ENCODE measurements at regions not wholly inside any gene's neighbourhood (a gene's known extent, or its start where the extent isn't known, plus 50 kb on each side); places are given as distances from the start of the nearest gene placed in this dataset.

DNA sequence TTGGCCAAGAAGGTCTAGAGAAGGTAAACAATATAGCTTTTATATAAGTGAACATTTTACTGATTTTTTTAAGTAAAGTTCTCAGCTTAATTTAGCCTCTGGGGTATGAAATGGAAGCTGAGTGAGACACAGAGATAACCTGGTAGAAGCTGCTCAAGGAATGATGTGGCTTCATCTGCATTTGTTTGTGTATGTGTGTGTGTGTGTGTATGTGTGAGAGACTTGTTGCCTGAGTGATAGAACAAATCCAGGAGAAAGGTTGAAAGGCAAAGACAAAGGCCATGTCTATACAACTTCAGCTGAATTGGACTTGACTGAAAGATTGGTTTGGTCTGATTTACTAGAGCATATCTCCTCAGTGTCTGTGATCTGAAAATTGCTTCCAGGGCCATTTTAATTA, 63.6 kb downstream of the PCDH7 start:
- Histone ChIP-seq H3K36me3 (ENCODE audit: control insufficient read depth, insufficient read depth, low read length) (no peaks in the 10 kb centered on the region), H3K27me3 (ENCODE audit: control insufficient read depth, insufficient read depth, low read length) (no peaks in the 10 kb centered on the region), H3K4me3 (ENCODE audit: low read depth, low read length) (no peak overlapping the region)
- DNase-seq (ENCODE audit: low read depth) = no peak
- TF ChIP-seq, protein P1, sequence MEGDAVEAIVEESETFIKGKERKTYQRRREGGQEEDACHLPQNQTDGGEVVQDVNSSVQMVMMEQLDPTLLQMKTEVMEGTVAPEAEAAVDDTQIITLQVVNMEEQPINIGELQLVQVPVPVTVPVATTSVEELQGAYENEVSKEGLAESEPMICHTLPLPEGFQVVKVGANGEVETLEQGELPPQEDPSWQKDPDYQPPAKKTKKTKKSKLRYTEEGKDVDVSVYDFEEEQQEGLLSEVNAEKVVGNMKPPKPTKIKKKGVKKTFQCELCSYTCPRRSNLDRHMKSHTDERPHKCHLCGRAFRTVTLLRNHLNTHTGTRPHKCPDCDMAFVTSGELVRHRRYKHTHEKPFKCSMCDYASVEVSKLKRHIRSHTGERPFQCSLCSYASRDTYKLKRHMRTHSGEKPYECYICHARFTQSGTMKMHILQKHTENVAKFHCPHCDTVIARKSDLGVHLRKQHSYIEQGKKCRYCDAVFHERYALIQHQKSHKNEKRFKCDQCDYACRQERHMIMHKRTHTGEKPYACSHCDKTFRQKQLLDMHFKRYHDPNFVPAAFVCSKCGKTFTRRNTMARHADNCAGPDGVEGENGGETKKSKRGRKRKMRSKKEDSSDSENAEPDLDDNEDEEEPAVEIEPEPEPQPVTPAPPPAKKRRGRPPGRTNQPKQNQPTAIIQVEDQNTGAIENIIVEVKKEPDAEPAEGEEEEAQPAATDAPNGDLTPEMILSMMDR (IDR thresholded peaks at IDR 0.05; ENCODE audit: insufficient read depth, low read length, poor library complexity, severe bottlenecking) = no peak

DNA sequence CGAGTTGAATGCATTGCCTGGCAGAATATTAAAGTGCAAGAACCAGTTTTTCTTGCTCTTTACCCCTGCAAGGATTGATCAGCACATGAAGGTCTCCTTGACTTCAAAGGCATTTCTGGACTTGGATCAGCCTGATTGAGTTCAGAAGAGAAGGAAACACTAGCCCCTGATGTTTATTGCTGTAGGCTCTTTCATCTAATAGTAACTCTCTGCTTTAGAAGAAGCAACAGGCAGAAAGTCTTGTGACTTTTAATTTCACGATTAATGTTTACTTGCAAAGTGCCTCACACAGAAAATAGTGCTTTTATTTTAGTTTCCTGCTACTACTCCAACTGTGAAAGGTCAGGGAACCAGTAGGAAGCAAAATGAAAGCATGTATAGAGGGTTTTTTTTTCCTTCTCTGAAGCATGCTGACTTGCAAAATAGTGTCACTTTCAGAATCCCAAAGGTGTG, 69.1 kb downstream of the PCDH7 start:
- H3K27me3 ChIP-seq (ENCODE audit: control insufficient read depth, insufficient read depth, low read length) = no peaks in the 10 kb centered on the region
- no peak overlapping the region for H3K4me3 ChIP-seq (ENCODE audit: low read depth, low read length)
- H3K36me3 ChIP-seq (ENCODE audit: control insufficient read depth, insufficient read depth, low read length) = no peaks in the 10 kb centered on the region
- no peak for DNase-seq (ENCODE audit: low read depth)
- TF ChIP-seq, protein P1 (IDR thresholded peaks at IDR 0.05; ENCODE audit: insufficient read depth, low read length, poor library complexity, severe bottlenecking) = no peak

DNA sequence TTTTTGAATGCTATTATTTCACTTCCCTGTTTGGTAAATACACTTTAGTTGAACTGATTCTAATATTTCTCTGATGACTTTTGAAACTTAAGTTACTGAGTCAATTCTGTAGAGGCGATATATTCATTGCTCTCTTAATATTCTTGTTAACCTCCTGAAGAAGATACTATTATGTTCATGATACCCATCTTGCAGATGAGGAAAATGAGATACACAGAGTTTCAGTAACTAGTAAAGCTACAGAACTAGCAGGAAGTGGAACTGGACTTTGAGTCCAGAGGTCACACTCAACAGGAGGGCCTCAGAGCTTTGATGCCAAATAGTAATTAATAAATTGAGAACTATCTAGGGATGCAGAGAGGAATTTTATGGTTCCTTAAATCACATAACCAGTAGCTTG, 70.0 kb downstream of the PCDH7 start:
- H3K4me3 ChIP-seq (ENCODE audit: low read depth, low read length) = no peak overlapping the region
- no peaks in the 10 kb centered on the region for H3K27me3 ChIP-seq (ENCODE audit: control insufficient read depth, insufficient read depth, low read length)
- H3K36me3 ChIP-seq (ENCODE audit: control insufficient read depth, insufficient read depth, low read length) = no peaks in the 10 kb centered on the region
- no peak for DNase-seq (ENCODE audit: low read depth)
- TF ChIP-seq, protein P1 (IDR thresholded peaks at IDR 0.05; ENCODE audit: insufficient read depth, low read length, poor library complexity, severe bottlenecking) = no peak

DNA sequence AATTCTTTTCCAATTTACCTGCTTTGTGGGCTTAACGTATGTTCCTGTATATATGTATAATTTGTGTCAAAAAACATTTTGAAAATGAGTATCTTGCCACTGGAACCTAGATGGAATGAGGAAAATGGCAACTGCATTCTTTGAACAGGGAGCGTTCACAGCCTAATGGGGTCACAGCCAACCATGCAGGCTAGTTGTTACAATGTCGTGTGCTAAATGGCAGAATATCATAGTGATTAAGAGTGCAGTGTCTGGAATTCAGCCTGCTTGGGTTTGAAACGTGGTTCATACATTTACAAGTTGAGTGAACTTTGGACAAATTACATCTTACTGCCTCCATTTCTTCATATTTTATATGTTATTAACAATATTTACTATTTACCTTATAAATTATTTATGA, 70.8 kb downstream of the PCDH7 start:
- Histone ChIP-seq H3K4me3 (ENCODE audit: low read depth, low read length) (no peak overlapping the region), H3K36me3 (ENCODE audit: control insufficient read depth, insufficient read depth, low read length) (no peaks in the 10 kb centered on the region), H3K27me3 (ENCODE audit: control insufficient read depth, insufficient read depth, low read length) (no peaks in the 10 kb centered on the region)
- DNase-seq (ENCODE audit: low read depth) = no peak
- TF ChIP-seq, protein P1 (IDR thresholded peaks at IDR 0.05; ENCODE audit: insufficient read depth, low read length, poor library complexity, severe bottlenecking) = no peak

DNA sequence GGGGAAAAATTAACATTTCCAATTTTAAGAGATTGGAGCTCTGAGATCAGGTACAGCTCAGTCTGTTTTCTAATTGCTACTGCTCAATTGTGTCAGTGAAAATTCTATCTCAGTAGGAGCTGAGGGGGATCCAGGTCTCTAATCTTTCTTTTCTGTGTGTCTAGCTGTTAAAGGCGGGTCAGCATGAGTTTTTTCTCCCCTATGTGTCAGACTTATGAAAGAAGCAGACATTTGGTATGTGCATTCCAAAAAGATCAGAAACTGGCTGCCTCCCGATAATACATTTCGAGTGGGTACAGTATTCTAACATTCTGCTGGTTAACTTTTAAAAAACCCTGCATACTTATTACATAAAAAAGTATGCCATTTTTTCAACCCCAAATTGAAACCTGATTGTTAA, 72.4 kb downstream of the PCDH7 start:
- DNase-seq (ENCODE audit: low read depth) = no peak
- TF ChIP-seq, protein P1 (IDR thresholded peaks at IDR 0.05; ENCODE audit: insufficient read depth, low read length, poor library complexity, severe bottlenecking) = no peak
- no peaks in the 10 kb centered on the region for H3K36me3 ChIP-seq (ENCODE audit: control insufficient read depth, insufficient read depth, low read length)
- H3K27me3 ChIP-seq (ENCODE audit: control insufficient read depth, insufficient read depth, low read length) = no peaks in the 10 kb centered on the region
- no peak overlapping the region for H3K4me3 ChIP-seq (ENCODE audit: low read depth, low read length)

DNA sequence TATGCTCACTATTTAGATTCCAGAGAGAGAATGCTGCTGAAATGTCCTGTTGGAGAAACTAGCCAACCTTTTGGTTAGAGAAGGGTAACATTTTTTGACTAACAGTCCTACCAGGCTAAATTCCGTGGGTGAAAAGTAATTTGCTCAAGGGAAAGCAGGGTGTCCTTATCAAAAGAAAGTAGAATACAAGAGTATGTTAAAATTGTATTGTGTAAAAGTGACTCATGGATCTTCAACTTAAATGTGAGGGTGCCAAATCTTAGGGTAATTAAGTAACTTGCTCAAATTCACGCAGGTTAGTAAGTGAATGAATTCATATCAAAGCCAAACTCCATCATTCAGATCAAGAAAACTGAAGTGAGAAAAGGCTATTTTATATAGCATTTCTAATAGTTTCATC, 81.7 kb downstream of the PCDH7 start:
- Histone ChIP-seq H3K27me3 (ENCODE audit: control insufficient read depth, insufficient read depth, low read length) (no peaks in the 10 kb centered on the region), H3K36me3 (ENCODE audit: control insufficient read depth, insufficient read depth, low read length) (no peaks in the 10 kb centered on the region), H3K4me3 (ENCODE audit: low read depth, low read length) (no peak overlapping the region)
- DNase-seq (ENCODE audit: low read depth) = no peak
- TF ChIP-seq, protein P1 (IDR thresholded peaks at IDR 0.05; ENCODE audit: insufficient read depth, low read length, poor library complexity, severe bottlenecking) = no peak

All from kidney epithelial cell (primary cell).